ENCODE measurements at regions not wholly inside any gene's neighbourhood (a gene's known extent, or its start where the extent isn't known, plus 50 kb on each side); places are given as distances from the start of the nearest gene placed in this dataset.

DNA sequence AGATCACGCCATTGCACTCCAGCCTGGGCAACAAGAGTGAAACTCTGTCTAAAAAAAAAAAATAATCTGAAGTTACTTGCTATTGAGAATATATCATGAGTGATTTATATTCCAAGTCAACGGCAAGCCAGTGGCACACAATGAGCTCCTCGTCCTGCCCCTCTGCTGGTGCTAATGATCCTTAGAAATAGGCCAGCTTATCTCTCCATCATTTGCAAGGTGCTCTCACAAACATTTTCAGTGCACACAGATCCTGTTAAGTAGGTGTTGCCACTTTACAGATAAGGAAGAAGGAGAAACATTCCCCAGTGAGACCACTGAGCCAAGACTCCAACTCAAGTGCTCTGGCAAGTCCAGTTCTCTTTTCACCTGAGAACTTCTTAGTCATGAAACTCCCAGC, 91.3 kb upstream of the GPR45 start:
- no peak for DNase-seq (ENCODE audit: low spot score)

DNA sequence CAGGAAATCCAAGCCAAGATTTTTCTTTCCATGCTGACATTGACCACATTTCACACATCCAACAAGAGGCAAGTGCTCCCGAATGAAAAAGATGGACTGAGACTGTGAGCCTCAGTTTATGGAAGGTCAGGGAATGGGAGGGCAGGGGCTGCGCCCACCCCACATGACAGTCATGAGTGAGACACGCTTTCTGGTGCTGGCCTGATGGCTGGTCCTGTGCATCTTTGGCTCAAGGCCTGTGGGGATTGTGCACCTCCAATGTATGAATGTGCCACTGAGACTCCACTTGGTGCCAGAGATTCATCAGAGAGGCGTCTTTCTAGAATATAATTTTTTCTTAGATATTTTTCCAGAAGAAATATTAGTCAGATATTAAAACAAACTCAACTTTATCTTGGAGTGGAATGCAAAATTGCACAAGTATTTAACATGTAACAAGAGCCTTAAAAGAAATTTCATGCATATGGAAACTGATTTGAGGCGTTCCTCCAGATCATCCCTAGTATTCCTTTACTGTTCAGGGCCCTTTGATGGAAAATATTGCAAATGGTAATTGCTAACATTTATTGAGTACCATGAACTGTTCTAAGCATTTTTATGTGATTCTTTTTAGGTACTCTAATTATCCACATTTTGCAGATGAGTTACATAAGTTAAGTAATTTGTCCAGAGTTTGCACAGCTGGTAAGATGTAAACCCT, 87.3 kb upstream of the GPR45 start:
- DNase-seq (ENCODE audit: low spot score) = no peak

DNA sequence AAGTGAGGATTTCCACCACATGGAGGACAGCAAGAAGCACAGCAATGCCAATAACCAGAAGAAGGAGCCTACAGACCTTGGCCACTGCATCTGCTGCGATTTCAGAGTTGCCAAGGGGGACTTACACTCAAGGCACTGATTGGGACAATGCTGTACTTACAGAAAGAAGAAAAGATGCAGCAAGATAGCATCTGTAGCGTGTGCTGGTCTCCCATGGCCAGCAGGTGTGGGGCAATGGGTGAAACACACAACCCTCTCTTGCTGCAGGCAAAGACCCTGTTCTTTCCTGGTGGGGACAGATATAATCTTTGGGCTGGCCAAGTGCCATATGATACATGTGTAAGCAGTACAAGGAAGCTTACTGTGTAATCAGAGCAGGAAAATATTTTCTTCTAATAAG, 85.4 kb upstream of the GPR45 start:
- DNase-seq (ENCODE audit: low spot score) = no peak

DNA sequence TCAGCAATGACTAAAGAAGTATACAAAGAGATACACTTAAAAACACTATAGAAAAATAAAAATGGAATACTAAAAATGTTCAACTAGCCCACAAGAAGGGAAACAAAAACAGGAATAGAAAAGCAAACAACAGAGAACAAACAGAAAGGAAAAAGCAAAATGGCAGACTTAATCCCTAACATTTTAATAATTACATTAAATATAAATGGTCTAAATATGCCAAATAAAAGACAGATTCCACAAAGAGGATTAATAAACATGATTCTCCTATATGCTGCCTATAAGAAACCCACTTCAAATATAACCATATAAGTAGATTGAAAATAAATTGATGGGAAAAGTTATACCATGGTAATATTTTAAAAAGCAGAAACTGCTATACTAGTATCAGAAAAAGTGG, 83.5 kb upstream of the GPR45 start:
- no peak for DNase-seq (ENCODE audit: low spot score)

DNA sequence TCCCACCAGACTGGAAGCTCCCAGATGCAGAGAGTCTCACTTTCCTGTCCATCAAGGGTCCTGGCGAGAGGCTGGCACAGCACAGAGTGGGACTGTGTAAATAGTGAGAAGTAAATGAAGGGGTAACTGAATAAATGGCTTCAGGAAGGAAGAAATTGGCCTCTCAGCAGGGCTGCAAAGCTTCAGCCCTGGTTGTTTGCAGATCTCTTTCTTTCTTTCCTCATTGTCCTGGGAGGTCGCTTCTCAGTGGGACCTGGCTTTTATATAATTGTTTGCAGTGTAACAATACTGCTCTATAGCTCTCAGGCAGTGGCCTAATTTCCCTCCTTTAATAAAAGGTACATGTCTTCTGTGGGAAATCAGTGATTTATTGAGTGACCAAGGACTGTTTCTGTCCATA, 74.9 kb upstream of the GPR45 start:
- DNase-seq (ENCODE audit: low spot score) = no peak

DNA sequence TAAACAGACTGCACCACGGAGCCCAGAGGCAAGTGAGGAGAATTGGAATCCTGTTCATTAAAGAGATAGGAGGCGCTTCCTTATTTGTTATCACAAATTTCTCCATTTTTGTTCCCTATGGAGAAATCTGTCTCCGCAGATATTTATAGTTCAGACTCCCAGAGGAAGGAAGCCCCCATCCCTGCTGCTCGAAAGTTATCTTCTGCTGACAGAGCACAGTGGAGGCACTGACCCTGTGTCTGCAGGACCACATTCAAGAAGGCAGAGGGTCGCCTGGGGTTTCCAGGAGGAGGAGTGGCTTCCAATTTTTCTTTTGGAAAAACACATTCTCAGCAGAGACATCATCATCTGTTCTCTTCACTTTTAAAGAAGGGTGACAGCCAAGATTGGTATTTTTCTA, 73.0 kb upstream of the GPR45 start:
- no peak for DNase-seq (ENCODE audit: low spot score)

DNA sequence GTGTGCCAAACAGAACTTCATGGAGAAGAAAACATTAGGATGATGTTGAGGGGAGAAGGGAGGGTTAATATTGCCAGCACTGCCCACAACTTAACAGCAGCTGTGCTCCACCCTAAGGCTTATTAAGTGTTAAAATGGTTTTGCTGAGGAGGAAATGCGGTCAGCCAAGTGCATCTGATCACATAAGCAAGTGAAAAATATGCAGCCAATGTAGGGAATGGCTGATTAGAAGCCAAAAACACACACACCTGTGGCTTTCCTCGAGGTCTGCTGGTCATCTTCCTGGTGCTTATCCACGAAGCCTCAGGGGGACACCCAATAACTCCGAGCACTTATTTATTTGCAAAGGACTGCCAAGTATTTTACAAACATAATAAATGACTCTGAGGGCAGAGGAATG, 66.3 kb upstream of the GPR45 start:
- no peak for DNase-seq (ENCODE audit: low spot score)

DNA sequence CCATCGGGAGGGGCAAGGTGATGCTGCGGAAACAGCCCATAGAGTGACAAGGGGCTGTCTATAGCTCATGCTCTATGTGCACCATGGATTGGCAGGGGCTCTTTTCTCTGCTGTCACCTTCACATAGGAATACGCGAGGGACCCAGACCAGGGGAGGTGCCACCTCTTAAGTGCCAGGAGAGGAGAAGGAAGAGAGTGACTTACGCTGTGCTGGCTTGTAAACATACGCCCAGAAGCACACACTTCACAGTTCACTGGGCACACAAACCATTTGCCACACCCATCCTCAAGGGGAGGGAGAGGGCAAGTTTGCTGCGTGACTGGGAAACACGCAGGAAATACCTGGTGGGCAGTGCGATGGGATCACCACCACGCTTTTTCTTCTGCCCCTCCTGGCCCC, 65.1 kb upstream of the GPR45 start:
- DNase-seq (ENCODE audit: low spot score) = no peak

DNA sequence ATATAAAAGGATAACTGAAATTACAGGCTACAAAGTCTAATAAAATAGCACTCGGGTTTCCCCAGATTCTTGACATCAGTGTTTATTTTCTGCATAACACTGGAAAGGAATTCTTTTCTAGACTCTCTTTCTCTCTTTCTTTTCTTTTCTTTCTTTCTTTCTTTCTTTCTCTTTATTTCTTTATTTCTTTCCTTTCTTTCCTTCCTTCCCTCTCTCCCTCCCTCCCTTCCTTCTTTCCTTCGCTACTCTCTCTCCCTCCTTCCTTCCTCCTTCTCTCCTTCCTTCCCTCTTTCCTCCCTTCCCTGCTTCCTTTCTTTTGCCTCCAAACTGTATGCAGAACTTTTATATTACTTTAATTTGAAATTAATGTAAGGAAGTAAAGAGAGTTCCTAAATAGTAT, 64.5 kb upstream of the GPR45 start:
- DNase-seq (ENCODE audit: low spot score) = no peak

DNA sequence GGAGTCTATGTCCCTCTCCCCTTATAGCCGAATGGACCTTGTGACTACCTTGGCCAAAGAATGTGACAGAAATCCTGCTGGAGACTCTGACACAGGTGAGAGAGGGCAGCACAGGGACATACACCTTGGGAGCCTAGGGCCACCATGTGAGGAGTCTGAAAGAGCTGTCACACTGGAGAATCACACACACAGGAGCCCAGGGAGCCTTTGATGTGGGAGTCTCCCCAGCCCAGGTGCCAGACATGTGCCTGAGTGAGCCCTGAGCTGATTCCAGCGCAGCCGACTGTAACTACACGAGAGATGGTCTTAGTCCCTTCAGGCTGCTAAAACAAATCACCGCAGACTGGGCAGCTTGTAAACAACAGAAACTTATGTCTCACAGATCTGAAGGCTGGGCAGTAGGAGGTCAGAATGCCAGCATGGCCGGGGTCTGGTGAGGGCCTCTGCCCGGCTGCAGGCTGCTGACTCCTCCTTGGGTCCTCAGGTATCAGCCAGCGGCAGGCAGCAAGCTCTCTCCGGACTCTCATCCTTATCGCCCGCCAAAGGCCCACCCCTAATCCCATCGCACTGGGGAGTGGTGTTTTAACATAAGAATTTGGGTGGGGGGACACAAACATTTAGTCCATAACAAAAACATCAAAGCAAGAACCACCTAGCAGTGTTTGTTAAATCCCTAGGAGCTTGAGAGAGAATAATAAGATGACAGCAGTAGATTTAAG, 63.8 kb upstream of the GPR45 start:
- no peak for DNase-seq (ENCODE audit: low spot score)

DNA sequence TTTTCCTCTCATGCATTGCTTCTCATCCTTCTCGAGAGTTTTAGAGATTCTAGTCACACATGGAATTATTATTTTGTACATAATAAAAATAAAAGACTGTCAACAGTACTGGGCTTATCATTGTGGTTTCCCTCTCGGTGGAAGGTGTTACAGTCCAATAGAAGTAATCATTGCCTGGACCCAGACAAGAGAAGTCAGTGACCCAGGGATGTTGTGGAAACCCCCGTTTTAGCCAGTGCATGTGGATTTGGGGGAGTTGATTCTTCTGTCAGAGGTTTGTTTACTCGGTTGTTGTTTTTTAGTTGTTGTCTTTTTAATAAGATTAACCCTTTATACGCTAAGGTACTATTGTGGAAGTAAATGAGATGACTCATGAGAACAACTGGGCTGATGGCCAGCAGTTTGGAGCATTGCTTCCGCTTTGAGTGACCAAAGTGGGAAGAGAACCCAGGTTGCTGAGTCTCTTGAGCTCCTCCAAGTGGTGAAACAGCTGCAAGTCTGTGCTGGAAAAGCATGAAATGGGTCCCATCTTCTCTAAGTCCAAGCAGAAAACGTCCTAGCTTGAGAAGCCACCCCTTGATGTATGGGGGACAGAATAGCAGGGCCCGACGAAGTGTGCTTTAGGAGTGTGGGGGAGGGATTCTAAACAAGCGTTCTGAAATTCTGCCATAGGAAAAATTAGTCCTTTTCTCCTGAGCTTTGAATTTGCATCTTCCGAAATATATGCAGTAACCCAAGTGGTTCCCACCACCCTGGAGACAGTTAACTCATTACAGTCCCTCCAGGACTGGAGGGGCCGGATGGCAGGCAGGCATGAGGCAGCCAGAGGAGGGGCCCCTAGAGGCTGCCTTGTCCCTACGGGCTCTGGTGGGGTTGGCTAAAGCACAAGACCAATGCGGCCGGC, 61.8 kb upstream of the GPR45 start:
- peak; percentile 58 for DNase-seq (ENCODE audit: low spot score)

DNA sequence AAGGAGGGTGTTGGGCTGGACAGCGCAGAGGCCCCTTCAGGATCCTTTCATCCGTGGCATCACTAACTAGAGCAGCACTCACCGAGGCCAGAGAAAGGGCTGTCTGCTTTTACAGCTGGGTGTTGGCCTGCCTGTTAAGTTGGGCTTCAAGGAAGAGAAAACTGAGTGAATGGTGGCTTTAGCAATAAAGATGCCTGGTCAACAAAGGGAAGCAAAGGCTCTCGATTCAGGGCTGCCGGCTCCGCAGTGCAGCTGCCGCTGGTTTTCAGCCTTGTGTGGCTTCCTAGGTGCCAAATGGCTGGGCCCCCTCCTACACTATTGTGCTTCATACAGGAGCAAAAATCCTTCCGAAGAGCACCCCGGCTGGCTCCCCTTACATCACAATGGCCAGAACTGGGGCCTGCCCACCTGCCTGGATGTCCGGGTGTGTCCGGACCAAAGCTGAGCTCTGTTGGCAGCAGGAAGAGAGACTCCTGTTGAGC, 61.0 kb upstream of the GPR45 start:
- DNase-seq (ENCODE audit: low spot score) = no peak

DNA sequence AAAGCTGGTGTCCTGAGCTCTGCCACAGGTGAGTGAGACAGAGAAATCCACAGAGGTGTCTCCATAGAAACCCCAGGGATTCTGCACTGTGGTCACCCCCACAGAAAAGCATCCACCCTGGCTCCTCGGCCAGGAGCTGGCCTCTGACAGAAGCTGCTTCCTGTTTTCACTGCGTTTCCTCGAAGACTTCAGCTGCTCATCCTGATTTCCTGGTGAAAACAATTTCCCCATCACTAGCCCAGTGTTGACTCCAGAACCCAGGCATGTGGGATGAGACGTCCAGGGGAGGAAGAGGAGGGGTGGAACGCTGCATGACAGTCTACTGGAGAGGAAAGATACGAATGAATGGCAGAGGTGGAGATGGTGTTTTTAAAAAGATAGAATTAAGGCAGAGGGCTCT, 60.3 kb upstream of the GPR45 start:
- no peak for DNase-seq (ENCODE audit: low spot score)

DNA sequence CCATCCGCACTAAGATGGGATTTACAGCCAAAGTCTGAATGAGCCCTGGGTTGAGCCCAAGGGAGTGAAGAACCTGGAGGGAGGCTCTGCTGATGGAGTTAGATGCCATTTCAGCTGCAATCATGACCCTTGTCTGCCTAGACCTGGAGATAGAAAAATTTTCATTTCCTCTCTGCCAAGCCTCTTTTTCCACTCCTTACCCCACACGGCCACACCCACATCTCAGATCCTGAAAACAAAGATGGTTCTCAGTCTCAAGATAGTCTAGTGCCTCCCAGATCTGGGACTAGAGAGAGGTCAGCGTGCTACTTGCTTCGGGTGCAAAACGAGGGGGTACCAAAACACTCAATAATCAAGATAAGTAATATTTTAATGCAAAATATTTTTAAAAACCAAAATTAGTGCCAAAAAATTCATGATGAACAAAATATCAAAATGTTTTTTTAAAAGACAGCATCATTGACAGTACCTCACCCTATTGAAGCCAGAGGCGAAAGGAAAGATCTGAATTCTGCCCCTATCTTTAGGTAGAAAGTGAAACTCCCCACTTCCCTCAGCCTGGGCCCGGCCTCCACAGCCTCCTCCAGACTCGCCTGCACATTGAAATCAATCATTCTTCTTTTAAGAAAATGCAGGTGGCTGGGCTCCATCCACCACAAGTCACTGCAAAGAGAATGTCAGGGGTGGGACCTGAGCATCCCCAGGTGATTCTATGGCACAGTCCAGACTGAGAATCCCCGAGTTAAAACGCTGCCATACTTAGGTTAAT, 57.8 kb upstream of the GPR45 start:
- DNase-seq (ENCODE audit: low spot score) = no peak

DNA sequence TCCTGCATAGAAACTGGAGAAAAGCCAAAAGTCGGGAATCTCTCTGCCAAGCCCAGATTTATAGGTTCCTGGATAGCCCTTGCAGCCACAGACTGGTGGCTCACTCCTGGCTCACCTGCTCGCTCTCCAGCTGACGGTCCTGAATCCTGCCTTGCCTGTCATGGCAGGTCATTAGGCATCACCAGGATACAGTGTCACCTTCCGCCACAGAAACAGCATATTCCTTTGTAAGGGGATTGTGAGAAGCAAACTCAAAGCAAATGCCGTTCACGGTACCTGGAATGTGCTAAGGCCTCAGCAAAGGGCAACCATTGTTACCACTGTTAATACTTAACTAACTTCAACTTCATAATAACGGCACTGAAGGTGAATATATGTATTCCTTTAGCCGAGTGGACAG, 57.1 kb upstream of the GPR45 start:
- no peak for DNase-seq (ENCODE audit: low spot score)

DNA sequence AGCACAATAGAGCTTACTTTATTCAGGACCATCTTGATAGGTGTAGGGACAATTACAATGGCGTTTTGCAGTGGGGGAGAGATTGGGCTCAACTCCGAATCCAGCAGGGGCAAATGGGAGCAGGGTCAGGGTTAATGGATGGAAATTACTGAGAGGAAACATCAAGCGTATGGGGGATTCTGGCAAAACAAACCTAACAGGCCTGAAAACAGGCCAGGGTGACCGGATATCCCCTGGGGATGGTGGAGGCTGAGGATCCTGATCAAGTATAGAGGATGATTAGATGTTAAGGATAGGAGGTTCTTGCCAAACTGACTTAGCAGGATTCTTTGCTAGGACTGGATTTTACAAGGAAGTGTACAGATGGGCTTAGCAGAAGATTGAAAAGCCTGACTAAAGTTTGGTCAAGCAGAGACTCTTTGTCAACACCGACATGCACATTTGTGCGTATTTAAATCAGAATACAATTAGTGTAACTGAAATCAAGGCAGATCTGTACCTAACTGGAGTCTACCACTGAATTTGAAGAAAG, 54.5 kb upstream of the GPR45 start:
- no peak for DNase-seq (ENCODE audit: low spot score)

DNA sequence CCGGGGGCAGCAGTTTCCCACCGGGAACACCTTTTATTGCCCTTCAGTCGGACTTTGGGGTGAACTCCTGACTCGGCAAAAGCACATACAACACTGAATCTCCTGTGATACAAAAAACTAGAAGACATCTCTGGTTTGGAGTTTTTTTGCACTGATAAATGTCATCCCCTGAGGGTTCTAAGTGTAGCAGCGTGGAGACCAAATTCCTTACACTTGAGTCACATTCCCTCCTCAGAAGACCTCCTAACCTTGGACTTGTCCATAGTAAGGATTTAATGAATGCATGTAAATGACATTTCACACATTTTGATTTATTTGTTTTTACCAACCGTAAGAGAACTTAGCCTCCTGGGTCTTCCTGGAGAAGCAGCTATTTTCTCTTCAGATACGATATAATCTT, 54.0 kb upstream of the GPR45 start:
- DNase-seq (ENCODE audit: low spot score) = no peak

DNA sequence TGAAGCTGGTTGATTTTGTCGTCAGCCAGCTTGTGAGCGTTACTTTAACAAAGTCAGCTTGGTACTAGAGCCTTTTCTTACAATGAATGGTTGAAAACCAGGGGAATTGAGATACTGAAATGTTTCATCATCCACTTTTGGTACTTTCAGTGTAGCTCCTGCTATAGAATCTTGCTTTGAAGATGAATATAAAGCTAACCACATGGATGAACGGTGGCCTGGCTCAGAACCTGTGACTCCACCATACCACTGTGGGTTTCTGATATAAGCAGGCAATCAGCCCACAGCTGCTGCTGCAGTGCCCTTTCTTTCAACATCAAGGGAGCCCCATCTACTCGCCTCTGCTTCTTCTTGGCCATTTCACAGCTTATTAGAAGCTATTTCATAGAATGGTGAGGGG, 53.2 kb upstream of the GPR45 start:
- DNase-seq (ENCODE audit: low spot score) = no peak

Data from globus pallidus (tissue), 1 donor.